ENCODE measurements at regions not wholly inside any gene's neighbourhood (a gene's known extent, or its start where the extent isn't known, plus 50 kb on each side); places are given as distances from the start of the nearest gene placed in this dataset.
"Not testable (repeated sequence)": the region's sequence is repeated elsewhere in the genome, so short reads cannot be mapped to it uniquely, and the experiment has no call there.

DNA sequence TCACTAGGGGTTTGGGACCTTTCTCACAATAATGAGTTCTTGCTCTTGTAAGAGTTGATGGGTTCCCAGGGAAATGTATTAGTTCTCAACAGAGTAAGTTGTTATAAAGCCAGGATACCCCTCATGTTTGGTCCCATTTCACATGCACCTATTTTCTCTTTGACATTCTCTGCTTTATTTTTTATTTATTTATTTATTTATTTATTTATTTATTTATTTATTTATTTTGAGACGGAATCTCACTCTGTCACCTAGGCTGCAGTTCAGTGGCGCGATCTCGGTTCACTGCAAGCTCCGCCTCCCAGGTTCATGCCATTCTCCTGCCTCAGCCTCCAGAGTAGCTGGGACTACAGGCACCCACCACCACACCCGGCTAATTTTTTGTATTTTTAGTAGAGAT lies 52.2 kb downstream of the ACTRT1 start:
- TF ChIP-seq, protein P1, sequence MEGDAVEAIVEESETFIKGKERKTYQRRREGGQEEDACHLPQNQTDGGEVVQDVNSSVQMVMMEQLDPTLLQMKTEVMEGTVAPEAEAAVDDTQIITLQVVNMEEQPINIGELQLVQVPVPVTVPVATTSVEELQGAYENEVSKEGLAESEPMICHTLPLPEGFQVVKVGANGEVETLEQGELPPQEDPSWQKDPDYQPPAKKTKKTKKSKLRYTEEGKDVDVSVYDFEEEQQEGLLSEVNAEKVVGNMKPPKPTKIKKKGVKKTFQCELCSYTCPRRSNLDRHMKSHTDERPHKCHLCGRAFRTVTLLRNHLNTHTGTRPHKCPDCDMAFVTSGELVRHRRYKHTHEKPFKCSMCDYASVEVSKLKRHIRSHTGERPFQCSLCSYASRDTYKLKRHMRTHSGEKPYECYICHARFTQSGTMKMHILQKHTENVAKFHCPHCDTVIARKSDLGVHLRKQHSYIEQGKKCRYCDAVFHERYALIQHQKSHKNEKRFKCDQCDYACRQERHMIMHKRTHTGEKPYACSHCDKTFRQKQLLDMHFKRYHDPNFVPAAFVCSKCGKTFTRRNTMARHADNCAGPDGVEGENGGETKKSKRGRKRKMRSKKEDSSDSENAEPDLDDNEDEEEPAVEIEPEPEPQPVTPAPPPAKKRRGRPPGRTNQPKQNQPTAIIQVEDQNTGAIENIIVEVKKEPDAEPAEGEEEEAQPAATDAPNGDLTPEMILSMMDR (IDR thresholded peaks at IDR 0.05; ENCODE audit: insufficient read depth, low read depth, low read length) = not testable (repeated sequence)
- TF ChIP-seq EZH2 (IDR thresholded peaks at IDR 0.05; ENCODE audit: insufficient read depth, low read length) = not testable (repeated sequence)

Measured in astrocyte (in vitro differentiated cells and primary cell).